ENCODE measurements at regions not wholly inside any gene's neighbourhood (a gene's known extent, or its start where the extent isn't known, plus 50 kb on each side); places are given as distances from the start of the nearest gene placed in this dataset.

- DNase-seq = no peak
Observed at GRCh38 chr21:21605521-21605920, 607.3 kb downstream of the NCAM2 start.

GRCh38 chr21:21606041-21606440 is 607.8 kb downstream of the NCAM2 start:
- DNase-seq = no peak

- DNase-seq = no peak
Observed at GRCh38 chr21:21612466-21612865, 614.3 kb downstream of the NCAM2 start.

GRCh38 chr21:21614966-21615365 is 616.8 kb downstream of the NCAM2 start:
- DNase-seq = no peak

GRCh38 chr21:21622460-21623234 is 624.4 kb downstream of the NCAM2 start:
- no peak for DNase-seq

GRCh38 chr21:21624674-21625073 is 626.5 kb downstream of the NCAM2 start:
- no peak for DNase-seq

GRCh38 chr21:21631961-21632360 is 633.8 kb downstream of the NCAM2 start:
- no peak for DNase-seq

DNA sequence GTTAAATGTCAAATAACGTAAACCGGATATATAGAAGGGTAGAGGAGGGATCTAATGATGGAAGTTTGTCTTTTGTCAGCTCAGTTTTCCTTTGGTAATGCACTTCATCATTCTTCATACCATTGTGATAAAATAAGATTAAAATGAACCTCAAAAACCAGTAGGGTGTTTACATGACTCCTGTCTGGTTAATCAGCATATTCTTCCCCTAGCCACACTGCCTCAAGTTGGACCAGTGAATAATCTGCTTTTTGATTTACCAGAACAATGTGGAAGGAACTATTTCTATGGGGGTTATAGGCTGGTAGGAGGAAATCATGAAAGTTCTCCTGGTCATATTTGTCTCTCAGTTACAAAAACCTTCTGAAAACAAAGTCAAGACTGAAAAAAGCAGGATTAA is 634.7 kb downstream of the NCAM2 start:
- no peak for DNase-seq

GRCh38 chr21:21661741-21662140 is 663.5 kb downstream of the NCAM2 start:
- DNase-seq = no peak

- no peak for DNase-seq
Observed at GRCh38 chr21:21662776-21663175, 664.6 kb downstream of the NCAM2 start.

DNA sequence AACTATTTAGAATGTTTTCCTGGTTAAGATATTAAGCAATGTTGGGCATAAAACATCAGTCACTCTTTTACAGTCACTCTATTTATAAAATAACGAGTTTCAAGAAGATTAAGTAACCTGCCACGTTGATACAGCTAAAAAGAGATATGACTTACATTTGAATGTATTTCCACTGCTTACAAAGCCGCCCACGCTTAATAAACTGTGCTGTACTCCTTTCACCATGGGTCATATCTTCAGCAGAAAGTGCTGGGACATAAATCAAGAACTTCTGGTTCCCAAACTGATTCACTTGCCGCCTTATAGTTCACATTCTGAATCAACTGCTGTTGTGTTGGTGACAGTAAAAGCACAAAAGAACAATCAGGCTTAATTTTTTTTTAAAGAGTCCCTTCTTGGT is 666.7 kb downstream of the NCAM2 start:
- DNase-seq = no peak

GRCh38 chr21:21666689-21667088 is 668.5 kb downstream of the NCAM2 start:
- DNase-seq = no peak

GRCh38 chr21:21668198-21668597 is 670.0 kb downstream of the NCAM2 start:
- no peak for DNase-seq

- no peak for DNase-seq
Observed at GRCh38 chr21:21673959-21674358, 675.8 kb downstream of the NCAM2 start.

DNA sequence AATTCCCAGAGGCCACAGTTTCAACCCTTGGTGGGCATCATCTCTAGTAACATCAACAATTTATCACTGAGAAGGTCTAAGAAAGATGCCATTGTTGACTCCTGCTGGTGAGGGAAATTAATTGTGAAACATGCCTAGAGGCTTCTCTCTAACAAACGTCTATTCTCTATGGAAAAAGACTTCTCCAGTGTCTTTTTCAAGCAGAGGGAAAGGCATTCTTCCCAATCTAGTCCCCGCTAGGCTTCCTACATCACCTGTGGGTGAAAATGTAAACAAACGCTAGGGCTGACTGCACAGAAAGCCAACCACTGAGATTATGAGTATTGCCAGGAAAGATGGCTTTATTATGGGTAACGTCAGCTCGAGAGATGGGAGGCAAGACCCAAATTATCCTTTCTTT is 677.4 kb downstream of the NCAM2 start:
- no peak for DNase-seq

GRCh38 chr21:21682172-21682571 is 684.0 kb downstream of the NCAM2 start:
- no peak for DNase-seq

DNA sequence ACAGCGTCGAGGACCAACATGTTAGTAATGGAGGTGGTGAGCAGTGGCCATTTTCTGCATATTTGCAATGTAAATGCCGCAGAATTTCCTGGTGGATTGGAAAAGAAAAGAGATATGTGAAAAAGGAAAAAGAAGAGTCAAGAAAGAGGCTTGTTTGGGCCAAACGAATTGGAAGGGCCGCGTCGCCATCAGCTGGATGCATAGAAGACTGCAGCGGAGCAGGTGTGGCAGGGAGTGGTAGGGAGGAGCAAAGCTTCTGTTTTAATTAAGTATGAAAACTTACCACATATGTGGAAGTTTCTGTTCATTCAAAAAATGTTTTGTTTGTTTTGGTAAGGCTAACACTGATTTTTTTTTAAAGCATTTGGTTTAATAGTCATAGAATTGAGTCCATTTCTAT is 690.7 kb downstream of the NCAM2 start:
- no peak for DNase-seq

DNA sequence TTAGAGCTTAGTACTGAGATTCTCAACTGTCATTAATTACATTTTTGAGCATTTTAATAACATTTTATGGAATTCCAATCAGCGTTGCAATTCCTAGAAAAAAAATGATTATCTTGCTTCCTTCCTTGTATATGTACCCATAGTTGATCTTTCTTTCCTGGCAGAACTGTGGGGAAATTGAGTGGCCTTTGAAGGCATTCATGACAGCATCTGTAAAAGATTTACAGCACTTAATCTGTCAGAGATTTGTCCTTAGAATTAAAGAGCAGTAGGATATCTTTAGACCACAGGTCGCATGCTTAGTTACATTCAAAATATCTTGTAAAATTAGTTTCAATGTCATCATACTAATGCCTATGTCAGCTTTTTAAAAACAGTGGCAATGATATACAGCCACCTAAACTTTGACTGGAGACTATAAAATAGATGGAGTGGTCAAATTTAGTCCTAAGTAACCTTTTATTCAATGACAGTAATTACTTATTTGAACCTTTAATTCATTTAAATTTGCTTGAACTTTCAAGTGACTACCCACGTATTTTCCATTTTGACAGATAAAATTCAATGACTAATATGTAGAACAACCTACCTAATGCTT is 692.0 kb downstream of the NCAM2 start:
- no peak for DNase-seq

GRCh38 chr21:21712748-21713520 is 714.7 kb downstream of the NCAM2 start:
- DNase-seq = no peak

- DNase-seq = no peak
Observed at GRCh38 chr21:21713651-21714180, 715.5 kb downstream of the NCAM2 start.

- DNase-seq = no peak
Observed at GRCh38 chr21:21714426-21714825, 716.2 kb downstream of the NCAM2 start.

DNA sequence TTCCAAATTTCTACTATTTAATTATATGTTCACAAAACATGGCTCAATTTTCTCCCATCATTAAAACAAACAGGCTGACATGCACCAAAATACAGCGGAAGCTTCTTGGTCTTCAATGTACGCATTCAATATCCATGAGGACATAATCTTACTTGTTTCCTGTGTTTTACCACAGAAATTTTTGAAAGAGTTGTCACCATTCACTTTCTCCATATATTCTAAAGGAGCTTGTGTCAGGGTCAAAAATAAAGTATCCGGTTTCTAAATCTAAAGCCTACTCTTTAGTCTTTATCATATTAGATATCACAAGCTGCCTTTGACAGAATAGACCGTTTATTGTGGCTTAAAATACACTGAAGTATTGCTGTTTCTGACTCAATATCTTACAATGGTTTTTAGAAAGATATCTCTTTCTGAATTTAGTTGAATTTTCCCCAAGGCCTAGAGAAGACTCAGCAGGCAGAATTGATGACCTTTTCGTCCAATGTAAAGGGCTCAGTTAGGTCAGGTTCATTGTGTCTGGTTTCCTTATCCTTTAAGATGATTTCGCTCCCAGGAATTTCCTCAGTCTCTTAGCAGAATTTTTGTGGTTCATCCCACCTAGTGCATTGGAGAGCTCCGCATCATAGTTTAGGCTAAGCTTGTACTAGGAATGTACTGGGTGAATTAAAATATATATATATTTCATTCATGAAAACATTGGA is 717.2 kb downstream of the NCAM2 start:
- no peak for DNase-seq

GRCh38 chr21:21722731-21723130 is 724.5 kb downstream of the NCAM2 start:
- no peak for DNase-seq
